22Rv1 (cell line): ENCODE measurements at regions not wholly inside any gene's neighbourhood (a gene's known extent, or its start where the extent isn't known, plus 50 kb on each side); places are given as distances from the start of the nearest gene placed in this dataset.
"Not testable (repeated sequence)": the region's sequence is repeated elsewhere in the genome, so short reads cannot be mapped to it uniquely, and the experiment has no call there.

Experiments used
- CTCF ChIP-seq: fragments of 450-650 bp; IDR thresholded peaks from 2 replicates; pipeline ENCODE4 v1.5.1; 2017; ENCODE audit warnings: mild to moderate bottlenecking
- ZFX ChIP-seq: fragments of 450-650 bp; IDR thresholded peaks from 2 replicates; pipeline ENCODE4 v1.6.1; 2017; ENCODE audit warnings: antibody characterized with exemption, borderline replicate concordance

GRCh38 chr1:173394813-173395212, 82.3 kb upstream of the PRDX6 start:
- not testable (repeated sequence) for TF ChIP-seq CTCF, ZFX
